PC-9 (cell line): ENCODE measurements at regions not wholly inside any gene's neighbourhood (a gene's known extent, or its start where the extent isn't known, plus 50 kb on each side); places are given as distances from the start of the nearest gene placed in this dataset.

ENCODE experiments used
- CTCF ChIP-seq: fragments of 200-600 bp; sonication (generic); conservative IDR thresholded peaks from 2 replicates; pipeline ENCODE4 v1.6.1; 2017; ENCODE audit warnings: mixed run types, antibody characterized with exemption, mild to moderate bottlenecking, moderate library complexity
- EZH2 ChIP-seq: fragments of 200-600 bp; sonication (generic); IDR thresholded peaks from 2 replicates; pipeline ENCODE4 v1.8.0; 2017; ENCODE audit warnings: antibody characterized with exemption, low read depth

- TF ChIP-seq CTCF (no peak), EZH2 (no peak)
Measured at GRCh38 chr3:20844851-20845250, 658.8 kb upstream of the SGO1 start.
